Liver (tissue), 8 donors: ENCODE measurements at regions not wholly inside any gene's neighbourhood (a gene's known extent, or its start where the extent isn't known, plus 50 kb on each side); places are given as distances from the start of the nearest gene placed in this dataset.

Experiments
- DNase-seq: peaks from one replicate; pipeline ENCODE4 v3.0.0-alpha.2; 2017; ENCODE audit warnings: low spot score
- H3K27ac ChIP-seq, 2 donors: one replicate each; pipeline ENCODE4 v1.7.0; 2013; ENCODE audit warnings: inconsistent platforms in 2 of 2, low read length in 2 of 2, control low read depth in 1 of 2, low read depth in 1 of 2, mild to moderate bottlenecking in 1 of 2
- H3K27me3 ChIP-seq, 4 donors: one replicate each; pipeline versions ENCODE4 v1.6.1 to v1.7.0; 2013; ENCODE audit warnings: low read length in 3 of 4, inconsistent platforms in 1 of 4, mild to moderate bottlenecking in 1 of 4, moderate library complexity in 1 of 4; ENCODE audit not compliant: control insufficient read depth in 4 of 4, insufficient read depth in 4 of 4
- H3K36me3 ChIP-seq, 4 donors: one replicate each; pipeline versions ENCODE4 v1.6.1 to v1.7.0; 2013; ENCODE audit warnings: low read length in 3 of 4, mild to moderate bottlenecking in 3 of 4, low read depth in 1 of 4, moderate library complexity in 1 of 4; ENCODE audit not compliant: control insufficient read depth in 4 of 4, insufficient read depth in 3 of 4
- H3K4me1 ChIP-seq, 4 donors: one replicate each; pipeline versions ENCODE4 v1.6.1 to v1.7.0; 2013; ENCODE audit warnings: low read length in 3 of 4, mild to moderate bottlenecking in 3 of 4, moderate library complexity in 1 of 4; ENCODE audit not compliant: control insufficient read depth in 4 of 4, insufficient read depth in 4 of 4
- H3K4me3 ChIP-seq, 3 donors: one replicate each; pipeline versions ENCODE4 v1.6.1 to v1.7.0; 2013; ENCODE audit warnings: low read length in 3 of 3, control low read depth in 1 of 3, low read depth in 1 of 3, mild to moderate bottlenecking in 1 of 3
- H3K9ac ChIP-seq, 2 donors: one replicate each; pipeline ENCODE4 v1.7.0; 2013; ENCODE audit warnings: low read length in 2 of 2, mild to moderate bottlenecking in 2 of 2, moderate library complexity in 2 of 2, control low read depth in 1 of 2, low read depth in 1 of 2
- H3K9me3 ChIP-seq, 4 donors: one replicate each; pipeline versions ENCODE4 v1.6.1 to v1.7.0; 2013; ENCODE audit warnings: low read length in 3 of 4; ENCODE audit not compliant: control insufficient read depth in 4 of 4
- ATF3 ChIP-seq: IDR thresholded peaks from 2 replicates; pipeline ENCODE4 v1.6.1; 2016; ENCODE audit warnings: antibody characterized with exemption
- CTCF ChIP-seq: fragments of 150-350 bp; IDR thresholded peaks from 2 replicates; pipeline ENCODE4 v1.5.1; 2017; ENCODE audit warnings: improper control_type of control experiment, low read depth, low read length; ENCODE audit not compliant: missing input control
- EGR1 ChIP-seq, 2 donors: IDR thresholded peaks; 2 replicates each; pipeline ENCODE4 v1.6.1; 2016 to 2018; ENCODE audit warnings: antibody characterized with exemption in 2 of 2, low read depth in 2 of 2
- FOXA1 ChIP-seq: IDR thresholded peaks from 2 replicates; pipeline ENCODE4 v1.6.1; 2016; ENCODE audit warnings: antibody characterized with exemption
- FOXA2 ChIP-seq: IDR thresholded peaks from 2 replicates; pipeline ENCODE4 v1.6.1; 2016; ENCODE audit warnings: antibody characterized with exemption
- HNF4A ChIP-seq, 2 donors: conservative IDR thresholded peaks; 2 replicates each; pipeline ENCODE4 v1.6.1; 2016; ENCODE audit warnings: antibody characterized with exemption in 2 of 2, mild to moderate bottlenecking in 2 of 2
- HNF4G ChIP-seq: IDR thresholded peaks from 2 replicates; pipeline ENCODE4 v1.6.1; 2016; ENCODE audit warnings: antibody characterized with exemption
- JUND ChIP-seq, 2 donors: IDR thresholded peaks; 2 replicates each; pipeline ENCODE4 v1.6.1; 2016; ENCODE audit warnings: antibody characterized with exemption in 2 of 2
- MAX ChIP-seq: IDR thresholded peaks from 2 replicates; pipeline ENCODE4 v1.6.1; 2016; ENCODE audit warnings: antibody characterized with exemption
- RAD21 ChIP-seq, 2 donors: IDR thresholded peaks; 2 replicates each; pipeline ENCODE4 v1.6.1; 2016; ENCODE audit warnings: antibody characterized with exemption in 2 of 2, mild to moderate bottlenecking in 2 of 2
- REST ChIP-seq: IDR thresholded peaks from 2 replicates; pipeline ENCODE4 v1.6.1; 2016; ENCODE audit warnings: antibody characterized with exemption, mild to moderate bottlenecking
- RXRA ChIP-seq, 2 donors: IDR thresholded peaks; 2 replicates each; pipeline ENCODE4 v1.6.1; 2017 to 2018; ENCODE audit warnings: antibody characterized with exemption in 2 of 2, mild to moderate bottlenecking in 1 of 2
- SP1 ChIP-seq: IDR thresholded peaks from 2 replicates; pipeline ENCODE4 v1.6.1; 2018; ENCODE audit warnings: antibody characterized with exemption, mild to moderate bottlenecking
- TAF1 ChIP-seq: conservative IDR thresholded peaks from 2 replicates; pipeline ENCODE4 v1.6.1; 2016; ENCODE audit warnings: antibody characterized with exemption, mild to moderate bottlenecking
- YY1 ChIP-seq: IDR thresholded peaks from 2 replicates; pipeline ENCODE4 v1.6.1; 2016; ENCODE audit warnings: antibody characterized with exemption, mild to moderate bottlenecking
- ZBTB33 ChIP-seq: IDR thresholded peaks from 2 replicates; pipeline ENCODE4 v1.6.1; 2016; ENCODE audit warnings: antibody characterized with exemption
- WGBS: extraction: QIAGEN DNeasy Blood & Tissue Kit; methylation state at CpG from one replicate; pipeline ENCODE4 v1.1.7; 2013; 5-methylcytosine and 5-hydroxymethylcytosine counted together
- donor health status: healthy.
- donor health status: healthy.
- donor health status: healthy.
- donor health status: healthy.
- donor health status: healthy.

GRCh38 chrX:87901060-87901459, 383.5 kb downstream of the KLHL4 start:
- H3K36me3 ChIP-seq = no peaks in the 10 kb centered on the region
- WGBS = 54% methylated on average over 3 of the region's 3 CpGs
- no peak overlapping the region for H3K4me3 ChIP-seq
- H3K9ac ChIP-seq = no peak overlapping the region
- H3K27ac ChIP-seq = peak overlapping the region in 1 of 2 donors; percentile 12
- no peaks in the 10 kb centered on the region for H3K27me3 ChIP-seq
- H3K4me1 ChIP-seq = no peaks in the 10 kb centered on the region
- H3K9me3 ChIP-seq = no peaks in the 10 kb centered on the region
- TF ChIP-seq ATF3 (no peak), FOXA1 (no peak), EGR1 (IDR thresholded peaks at IDR 0.05; ENCODE audit: low read depth in 2 of 2) (no peak), SP1 (no peak), JUND (IDR thresholded peaks at IDR 0.05) (no peak)
- DNase-seq = no peak

- Histone ChIP-seq H3K27me3 (no peaks in the 10 kb centered on the region), H3K4me3 (no peak overlapping the region), H3K9ac (no peak overlapping the region), H3K9me3 (peaks cover 0 to 4% (median 0%) of the 10 kb centered on the region in 4 donors), H3K27ac (no peak overlapping the region), H3K36me3 (no peaks in the 10 kb centered on the region), H3K4me1 (no peaks in the 10 kb centered on the region)
- no peak for DNase-seq
- WGBS = 87% methylated on average over 5 of the region's 5 CpGs
- TF ChIP-seq RXRA (IDR thresholded peaks at IDR 0.05) = no peak
- TF ChIP-seq MAX = no peak
- TF ChIP-seq EGR1 (IDR thresholded peaks at IDR 0.05; ENCODE audit: low read depth in 2 of 2) = no peak
- no peak for TF ChIP-seq JUND (IDR thresholded peaks at IDR 0.05)
- no peak for TF ChIP-seq HNF4A (conservative IDR thresholded peaks at IDR 0.05)
- TF ChIP-seq HNF4G = no peak
- TF ChIP-seq YY1 = no peak
- no peak for TF ChIP-seq SP1
- no peak for TF ChIP-seq ZBTB33
- no peak for TF ChIP-seq CTCF
- no peak for TF ChIP-seq FOXA2
- TF ChIP-seq FOXA1 = no peak
- TF ChIP-seq ATF3 = no peak
- TF ChIP-seq RAD21 (IDR thresholded peaks at IDR 0.05) = no peak
Measured at GRCh38 chrX:87914726-87915125, 397.1 kb downstream of the KLHL4 start.

GRCh38 chrX:87924619-87925018, 407.0 kb downstream of the KLHL4 start:
- H3K4me1 ChIP-seq = no peaks in the 10 kb centered on the region
- H3K27ac ChIP-seq = no peak overlapping the region
- no peak for DNase-seq
- H3K4me3 ChIP-seq = no peak overlapping the region
- 60% methylated on average over 3 of the region's 3 CpGs for whole genome bisulfite sequencing
- H3K9me3 ChIP-seq = no peaks in the 10 kb centered on the region
- no peaks in the 10 kb centered on the region for H3K27me3 ChIP-seq
- H3K36me3 ChIP-seq = no peaks in the 10 kb centered on the region
- H3K9ac ChIP-seq = no peak overlapping the region
- TF ChIP-seq ATF3 (no peak), YY1 (no peak), TAF1 (no peak), CTCF (no peak), HNF4A (conservative IDR thresholded peaks at IDR 0.05) (no peak), MAX (no peak), REST (no peak), JUND (IDR thresholded peaks at IDR 0.05) (no peak), RXRA (IDR thresholded peaks at IDR 0.05) (no peak), FOXA1 (no peak)
